ENCODE measurements at regions not wholly inside any gene's neighbourhood (a gene's known extent, or its start where the extent isn't known, plus 50 kb on each side); places are given as distances from the start of the nearest gene placed in this dataset.

DNA sequence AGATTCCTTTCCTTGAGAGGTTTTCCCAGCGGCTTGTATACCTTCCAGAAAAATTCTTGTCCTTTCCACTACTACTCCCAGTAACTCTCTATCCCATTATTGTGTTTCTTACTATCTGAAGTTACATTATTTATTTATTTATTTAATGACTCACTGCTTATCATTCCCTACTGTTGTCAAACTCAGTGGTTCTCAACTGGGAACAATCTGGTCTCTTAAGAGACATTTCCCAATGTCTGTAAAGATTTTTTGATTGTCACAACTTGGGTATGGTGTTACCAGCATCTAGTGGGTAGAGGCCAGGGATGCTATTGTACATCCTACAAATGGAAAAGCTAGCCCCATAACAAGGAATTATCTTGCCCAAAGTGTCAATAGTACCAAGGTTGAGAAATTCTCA, 771.5 kb upstream of the ADGRL2 start:
- TF ChIP-seq EZH2phosphoT487 (conservative IDR thresholded peaks at IDR 0.05; ENCODE audit: low read length): no peak
- TF ChIP-seq, protein P1, sequence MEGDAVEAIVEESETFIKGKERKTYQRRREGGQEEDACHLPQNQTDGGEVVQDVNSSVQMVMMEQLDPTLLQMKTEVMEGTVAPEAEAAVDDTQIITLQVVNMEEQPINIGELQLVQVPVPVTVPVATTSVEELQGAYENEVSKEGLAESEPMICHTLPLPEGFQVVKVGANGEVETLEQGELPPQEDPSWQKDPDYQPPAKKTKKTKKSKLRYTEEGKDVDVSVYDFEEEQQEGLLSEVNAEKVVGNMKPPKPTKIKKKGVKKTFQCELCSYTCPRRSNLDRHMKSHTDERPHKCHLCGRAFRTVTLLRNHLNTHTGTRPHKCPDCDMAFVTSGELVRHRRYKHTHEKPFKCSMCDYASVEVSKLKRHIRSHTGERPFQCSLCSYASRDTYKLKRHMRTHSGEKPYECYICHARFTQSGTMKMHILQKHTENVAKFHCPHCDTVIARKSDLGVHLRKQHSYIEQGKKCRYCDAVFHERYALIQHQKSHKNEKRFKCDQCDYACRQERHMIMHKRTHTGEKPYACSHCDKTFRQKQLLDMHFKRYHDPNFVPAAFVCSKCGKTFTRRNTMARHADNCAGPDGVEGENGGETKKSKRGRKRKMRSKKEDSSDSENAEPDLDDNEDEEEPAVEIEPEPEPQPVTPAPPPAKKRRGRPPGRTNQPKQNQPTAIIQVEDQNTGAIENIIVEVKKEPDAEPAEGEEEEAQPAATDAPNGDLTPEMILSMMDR (IDR thresholded peaks at IDR 0.05; ENCODE audit: insufficient read depth, low read length, poor library complexity, severe bottlenecking): no peak

All from SU-DHL-6 (cell line).